Posterior vena cava (tissue), 2 donors: ENCODE measurements at regions not wholly inside any gene's neighbourhood (a gene's known extent, or its start where the extent isn't known, plus 50 kb on each side); places are given as distances from the start of the nearest gene placed in this dataset.

Experiments used
- DNase-seq: peaks from one replicate; pipeline ENCODE4 v3.0.0-alpha.2; 2020; ENCODE audit warnings: low spot score
- intact Hi-C, 2 donors: fragments of 100-400 bp; cut with DNase I; formaldehyde crosslinking; loops; one replicate each; pipeline versions ENCODE4 v1.14.1 to v1.14.2; 2022 to 2023
- donor health status: DM: yes; HTN: yes; CAD: no.
- donor health status: DM: yes; HTN: yes; CAD: no.

- intact Hi-C loops: no loop called here
- DNase-seq: no peak
These were observed 55.0 kb upstream of the FNDC3A start for GRCh38 chr13:48920730-48921129.

DNA sequence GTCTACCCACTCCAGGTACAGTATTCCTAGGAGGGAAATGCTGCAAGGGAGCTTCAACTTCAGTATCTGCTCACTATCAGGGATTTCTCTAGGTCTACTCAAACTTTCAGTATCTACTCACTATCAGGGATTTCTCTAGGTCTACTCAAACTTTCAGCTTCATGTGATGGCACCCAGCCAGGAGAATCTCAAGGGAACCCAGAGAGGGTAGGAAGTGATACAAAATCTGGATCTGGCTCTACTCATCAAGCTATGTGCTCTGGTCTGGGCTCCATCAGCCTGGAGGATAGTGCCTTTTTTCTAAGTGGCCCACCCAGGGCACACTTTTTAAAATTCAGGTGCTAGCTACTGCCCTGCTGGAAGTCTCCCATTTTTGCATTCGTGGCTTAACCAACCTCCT lies 52.3 kb upstream of the FNDC3A start:
- intact Hi-C loops: no loop called here
- no peak for DNase-seq

DNA sequence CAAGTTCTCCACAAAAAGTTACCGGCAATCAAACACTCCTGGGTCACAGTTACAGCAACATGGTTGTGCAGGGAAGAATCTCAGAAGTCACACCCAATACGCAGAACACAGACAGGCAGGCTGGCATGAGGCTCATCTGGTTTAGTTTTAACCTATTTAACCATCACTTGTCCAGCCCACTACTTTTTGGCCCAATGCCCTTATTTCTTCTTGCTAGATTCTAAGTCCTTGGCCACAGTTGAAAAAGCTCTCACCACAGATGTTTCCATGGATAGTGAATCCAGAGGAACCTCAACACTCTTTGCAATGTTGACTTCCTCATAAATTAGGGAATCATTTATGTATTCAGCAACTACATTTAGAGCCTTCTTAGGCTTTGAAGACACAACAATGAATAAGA lies 50.7 kb upstream of the FNDC3A start:
- no peak for DNase-seq
- intact Hi-C loops: no loop called here
